GM12873 (cell line): ENCODE measurements at regions not wholly inside any gene's neighbourhood (a gene's known extent, or its start where the extent isn't known, plus 50 kb on each side); places are given as distances from the start of the nearest gene placed in this dataset.

Source experiments
- CTCF ChIP-seq: IDR thresholded peaks from 2 replicates; pipeline ENCODE4 v1.5.1; 2012; ENCODE audit warnings: low read depth, mild to moderate bottlenecking, moderate library complexity, low read length, control low read depth; ENCODE audit not compliant: insufficient read depth; ENCODE audit errors: missing control alignments

DNA sequence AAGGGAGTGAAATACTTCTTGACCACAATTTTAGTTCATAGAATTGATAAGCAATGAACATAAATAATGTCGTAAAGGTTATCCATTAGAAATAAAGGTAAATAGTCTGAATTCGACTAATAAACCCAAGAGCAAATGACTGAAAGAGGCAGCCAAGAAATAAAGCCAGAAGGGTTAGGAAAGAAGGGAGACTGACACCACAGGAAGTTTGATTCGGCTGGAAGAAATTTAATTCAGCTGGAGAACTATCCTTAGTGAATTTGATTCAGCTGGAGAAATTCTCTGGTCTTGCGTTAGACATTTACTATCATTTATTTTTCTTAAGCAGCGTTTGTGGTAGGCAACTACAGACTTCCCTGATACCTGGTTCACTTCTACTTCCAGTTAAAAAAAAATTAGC lies 429.6 kb downstream of the PID1 start:
- TF ChIP-seq CTCF: no peak

DNA sequence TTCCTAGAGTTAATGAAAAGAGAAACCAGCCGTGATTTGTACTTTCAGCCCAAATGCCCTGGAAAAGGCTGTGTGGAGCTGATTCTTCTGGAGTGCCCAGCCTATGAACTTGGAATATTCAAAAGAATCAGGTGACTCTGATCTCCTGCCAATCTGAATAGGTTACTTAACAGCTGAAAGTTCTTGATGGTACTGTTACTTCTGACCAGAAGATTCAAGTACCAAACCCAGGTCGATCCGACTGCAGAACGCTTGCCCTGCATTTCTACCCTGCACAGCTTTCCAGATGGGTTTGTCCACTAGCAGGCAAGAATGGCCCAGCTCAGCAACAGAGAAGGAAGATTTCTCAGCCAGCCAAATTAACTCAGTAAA lies 430.4 kb downstream of the PID1 start:
- no peak for TF ChIP-seq CTCF

- no peak for TF ChIP-seq CTCF
Observed at GRCh38 chr2:228840113-228840742, 430.9 kb downstream of the PID1 start.

DNA sequence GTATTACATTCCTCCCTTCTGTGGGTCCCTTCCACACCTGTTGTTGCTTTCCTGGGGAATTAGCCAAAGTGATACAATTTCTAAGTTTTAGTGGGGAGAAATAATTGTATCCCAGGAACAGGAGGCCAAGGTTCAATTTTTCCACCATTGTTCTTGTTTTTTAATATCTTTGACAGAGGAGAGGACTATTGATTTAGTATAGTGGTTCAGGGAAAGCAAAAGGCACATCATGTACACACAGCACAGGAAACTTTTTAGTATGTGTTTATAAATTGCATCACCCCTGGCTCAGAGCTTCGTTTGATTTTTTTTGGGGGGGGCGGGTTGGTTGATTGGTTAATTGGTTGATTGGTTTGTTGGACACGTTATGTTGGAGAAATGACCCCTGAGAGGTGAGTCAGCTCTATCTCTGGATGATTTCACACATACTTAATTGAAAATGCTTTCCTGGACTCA lies 431.6 kb downstream of the PID1 start:
- no peak for TF ChIP-seq CTCF

DNA sequence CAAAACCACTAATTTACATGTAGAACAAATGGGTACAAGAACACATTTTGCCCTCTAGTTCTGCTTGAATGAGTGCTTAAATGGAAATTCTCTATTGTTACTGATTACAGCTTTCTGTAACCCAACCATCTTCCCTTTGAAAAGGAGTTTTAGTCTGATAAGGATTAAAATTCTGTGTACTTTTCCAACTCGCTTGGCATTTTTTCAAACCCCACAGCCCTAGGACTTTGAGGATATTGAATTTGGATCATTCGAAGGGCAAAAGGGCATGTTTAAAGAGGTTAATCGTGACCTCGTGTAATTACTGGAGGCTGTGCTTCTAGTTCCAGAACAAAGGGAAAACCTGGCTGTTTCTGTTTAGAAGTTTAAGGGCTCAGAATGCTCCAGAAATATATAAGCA lies 432.3 kb downstream of the PID1 start:
- TF ChIP-seq CTCF: no peak

GRCh38 chr2:228828397-228828796 lies 442.7 kb downstream of the PID1 start:
- no peak for TF ChIP-seq CTCF

DNA sequence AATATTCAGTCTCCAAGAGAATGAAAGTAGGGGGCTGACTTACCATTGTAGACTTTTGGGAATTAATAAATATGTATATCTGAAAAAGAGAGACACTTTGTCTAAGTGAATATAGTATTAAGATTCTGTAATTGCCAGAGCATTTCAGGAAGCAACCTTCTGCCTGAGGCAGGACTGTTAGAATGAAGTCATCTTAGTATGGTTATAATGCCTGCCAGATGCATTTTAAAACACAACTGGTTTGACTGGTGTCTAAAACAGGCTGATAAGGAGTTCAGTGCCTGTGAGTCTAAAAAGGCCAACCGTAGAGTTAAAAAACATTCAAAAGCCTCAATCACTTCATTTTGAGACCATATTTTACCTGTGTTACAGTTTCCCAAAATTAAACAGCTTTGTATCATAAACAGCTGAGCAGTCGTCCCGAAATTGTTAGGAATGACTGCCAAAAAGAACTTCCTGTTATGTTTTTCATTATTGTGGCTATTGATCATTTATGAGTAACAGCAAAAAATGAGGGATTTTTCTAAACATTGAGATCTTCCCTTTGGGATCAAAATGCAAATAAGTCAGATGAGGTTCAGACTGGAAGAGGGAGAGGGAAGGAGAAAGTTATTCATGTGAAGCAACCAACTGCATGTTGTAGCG lies 443.9 kb downstream of the PID1 start:
- TF ChIP-seq CTCF: no peak
